Stimulated activated effector memory CD8-positive, alpha-beta T cell treated with anti-CD3 and anti-CD28 coated beads, Interleukin-12 subunit alpha, Interleukin-12 subunit beta, amount 100 ng/mL, for 72 hours (primary cell): ENCODE measurements at regions not wholly inside any gene's neighbourhood (a gene's known extent, or its start where the extent isn't known, plus 50 kb on each side); places are given as distances from the start of the nearest gene placed in this dataset.
A peak's percentile ranks its signal among the peaks of the same experiment; 100 is the strongest.

ENCODE experiments used
- ATAC-seq: fragments of 150-1000 bp; cut with Tn5 transposase; 2 replicates; pipeline ENCODE4 v1.10.0; 2021
- DNase-seq, 2 donors: peaks; one replicate each; pipeline ENCODE4 v3.0.0; 2021 to 2022; ENCODE audit warnings: low spot score in 2 of 2
- H3K27ac Mint-ChIP-seq: one replicate; pipeline ENCODE4 v1.8.0; 2022; ENCODE audit warnings: mild to moderate bottlenecking, mixed read lengths
- H3K36me3 Mint-ChIP-seq: one replicate; pipeline ENCODE4 v1.8.0; 2022; ENCODE audit warnings: mild to moderate bottlenecking, mixed read lengths
- H3K4me1 Mint-ChIP-seq: one replicate; pipeline ENCODE4 v1.8.0; 2022; ENCODE audit warnings: mixed read lengths
- H3K4me3 Mint-ChIP-seq: one replicate; pipeline ENCODE4 v1.8.0; 2022; ENCODE audit warnings: mild to moderate bottlenecking, mixed read lengths
- H3K9me3 Mint-ChIP-seq: one replicate; pipeline ENCODE4 v1.8.0; 2022; ENCODE audit warnings: mixed read lengths

DNA sequence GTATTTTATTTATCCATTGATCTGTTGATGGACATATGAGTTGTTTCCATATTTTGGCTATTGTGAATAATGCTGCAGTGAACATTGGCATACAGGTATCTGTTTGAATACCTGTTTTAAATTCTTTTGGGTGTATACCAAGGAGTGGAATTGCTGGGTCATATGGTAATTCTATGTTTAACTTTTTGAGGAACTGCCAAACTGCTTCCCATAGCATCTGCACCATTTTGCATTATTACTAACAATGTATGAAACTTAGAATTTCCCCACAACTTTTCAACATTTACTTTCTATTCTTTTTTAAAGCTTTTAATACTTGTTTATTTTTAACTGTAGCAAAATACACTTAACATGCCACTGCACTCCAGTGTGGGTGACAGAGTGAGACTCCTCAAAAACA lies 57.0 kb upstream of the MSN start:
- H3K27ac Mint-ChIP-seq = peak overlapping the region; percentile 74
- peaks cover under 1% of the 10 kb centered on the region for H3K36me3 Mint-ChIP-seq
- peak overlapping the region; percentile 11 for H3K4me3 Mint-ChIP-seq
- H3K9me3 Mint-ChIP-seq = no peaks in the 10 kb centered on the region
- H3K4me1 Mint-ChIP-seq = peaks cover 30% of the 10 kb centered on the region
- DNase-seq = no peak
- no peak for ATAC-seq

DNA sequence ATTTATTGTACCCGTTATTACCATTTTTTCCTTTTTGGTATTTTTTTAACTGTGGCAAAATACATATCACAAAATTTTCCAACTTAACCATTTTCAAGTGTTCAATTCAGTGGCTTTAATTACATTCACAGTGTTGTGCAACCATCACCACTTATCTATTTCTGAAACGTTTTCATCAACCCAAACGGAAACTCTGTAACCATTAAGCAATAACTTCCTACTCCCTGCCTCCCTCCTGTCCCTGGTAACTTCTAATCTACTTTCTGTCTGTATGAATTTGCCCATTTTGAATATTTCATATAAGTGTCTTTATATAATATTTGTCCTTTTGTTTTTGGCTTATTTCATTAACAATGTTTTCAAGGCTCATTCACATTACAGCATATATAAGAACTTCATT lies 57.4 kb upstream of the MSN start:
- Mint-ChIP-seq H3K27ac (peak overlapping the region; percentile 74), H3K4me3 (peak overlapping the region; percentile 11), H3K4me1 (peaks cover 34% of the 10 kb centered on the region), H3K36me3 (peaks cover 5% of the 10 kb centered on the region), H3K9me3 (peaks cover 2% of the 10 kb centered on the region)
- DNase-seq = no peak
- ATAC-seq = no peak

DNA sequence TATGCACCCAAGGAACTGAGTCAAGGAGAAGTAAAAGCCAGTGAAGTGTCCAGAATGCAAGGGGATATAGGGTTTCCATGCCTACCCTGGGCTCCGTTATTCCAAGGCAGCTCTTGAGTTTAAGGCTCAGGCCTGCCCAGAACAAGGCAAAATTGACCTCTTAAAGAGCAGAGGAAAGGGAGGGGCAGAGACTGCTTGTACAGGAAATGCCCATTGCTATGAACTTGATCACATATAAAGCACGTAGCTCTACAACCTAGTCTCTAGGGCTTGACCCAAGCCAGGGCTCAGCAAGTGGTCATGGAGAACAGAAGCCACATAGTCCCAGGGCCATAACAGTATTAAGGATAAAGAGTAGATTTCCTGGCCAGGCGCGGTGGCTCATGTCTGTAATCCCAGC lies 58.2 kb upstream of the MSN start:
- H3K9me3 Mint-ChIP-seq = peaks cover 2% of the 10 kb centered on the region
- ATAC-seq = no peak
- H3K4me3 Mint-ChIP-seq = peak overlapping the region; percentile 11
- H3K27ac Mint-ChIP-seq = peak overlapping the region; percentile 74
- no peak for DNase-seq
- H3K36me3 Mint-ChIP-seq = peaks cover 6% of the 10 kb centered on the region
- peaks cover 42% of the 10 kb centered on the region for H3K4me1 Mint-ChIP-seq

DNA sequence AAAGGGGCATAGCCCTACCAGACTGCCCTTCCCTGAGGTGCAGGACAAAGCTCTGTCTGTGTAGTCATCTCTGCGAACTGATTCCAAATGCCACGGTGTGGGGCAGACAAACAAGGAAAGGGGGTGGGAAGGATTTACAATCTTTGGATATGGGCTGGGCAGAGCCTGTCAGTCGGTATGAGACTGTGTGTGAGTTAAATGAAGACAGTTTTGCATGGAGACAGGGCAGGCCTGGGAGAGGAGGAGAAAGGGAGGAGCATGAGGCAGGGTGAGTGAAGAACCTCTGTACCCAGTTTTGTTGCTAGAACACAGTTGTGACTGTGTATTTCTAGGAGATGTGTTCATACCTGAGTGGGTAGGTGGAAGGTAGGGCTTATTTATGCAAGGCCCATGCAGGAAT lies 59.4 kb upstream of the MSN start:
- no peak for ATAC-seq
- H3K36me3 Mint-ChIP-seq = peaks cover 6% of the 10 kb centered on the region
- H3K9me3 Mint-ChIP-seq = peaks cover 2% of the 10 kb centered on the region
- H3K4me1 Mint-ChIP-seq = peaks cover 48% of the 10 kb centered on the region
- peak overlapping the region; percentile 86 for H3K27ac Mint-ChIP-seq
- H3K4me3 Mint-ChIP-seq = peak overlapping the region; percentile 47
- no peak for DNase-seq

DNA sequence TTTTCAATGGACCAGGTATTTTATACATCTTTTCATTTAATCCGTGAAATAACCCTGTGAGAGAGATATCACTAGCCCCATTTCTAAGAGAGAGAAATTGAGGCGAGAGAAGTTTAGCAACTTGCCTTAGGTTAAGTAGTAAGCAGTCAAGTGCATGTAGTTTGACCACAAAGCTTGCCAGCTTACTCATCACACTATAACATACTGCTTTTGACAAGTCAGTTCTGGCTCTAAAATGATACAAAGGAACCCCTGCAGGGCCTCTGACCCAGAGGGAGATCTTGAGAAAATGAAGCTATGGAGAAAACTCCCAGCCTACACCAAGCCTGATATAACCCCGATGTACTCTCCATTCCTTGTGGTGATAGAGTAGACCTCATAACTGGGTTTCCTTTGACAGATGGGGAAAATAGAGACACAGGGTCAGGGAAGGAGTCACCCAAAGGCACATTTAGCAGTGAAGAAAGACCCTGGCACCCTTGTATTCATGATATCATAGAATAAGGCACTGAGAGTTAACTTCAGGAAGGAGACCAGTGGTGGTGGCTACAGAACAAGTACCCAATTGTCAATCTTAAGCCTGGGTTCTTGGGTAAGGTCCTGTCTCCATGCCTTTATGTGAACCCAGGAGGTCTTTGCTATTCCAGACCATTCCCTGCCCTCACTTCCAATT lies 60.2 kb upstream of the MSN start:
- peaks cover 6% of the 10 kb centered on the region for H3K36me3 Mint-ChIP-seq
- H3K9me3 Mint-ChIP-seq = peaks cover 2% of the 10 kb centered on the region
- ATAC-seq (peak; percentile 100), DNase-seq (no peak)
- H3K4me1 Mint-ChIP-seq = peaks cover 52% of the 10 kb centered on the region
- H3K27ac Mint-ChIP-seq = peak overlapping the region; percentile 86
- peak overlapping the region; percentile 47 for H3K4me3 Mint-ChIP-seq

DNA sequence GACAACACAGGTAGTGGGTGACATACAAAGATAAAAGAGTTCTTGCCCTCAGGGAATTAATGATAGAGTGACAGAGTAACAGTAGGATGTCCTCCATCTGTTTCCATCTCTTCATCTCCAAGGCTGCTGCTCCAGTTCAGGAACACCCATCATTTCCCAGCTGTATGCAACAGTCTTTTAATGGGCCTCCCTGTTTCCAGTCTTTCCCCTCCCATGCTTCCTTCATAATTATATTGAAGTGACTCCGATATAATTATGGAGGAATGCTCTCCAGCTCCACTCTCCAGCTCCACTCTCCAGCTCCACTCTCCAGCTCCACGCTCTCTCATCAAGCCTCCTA lies 65.3 kb upstream of the MSN start:
- H3K4me1 Mint-ChIP-seq = peaks cover 69% of the 10 kb centered on the region
- H3K4me3 Mint-ChIP-seq = peak overlapping the region; percentile 49
- peaks cover 6% of the 10 kb centered on the region for H3K36me3 Mint-ChIP-seq
- peak overlapping the region; percentile 94 for H3K27ac Mint-ChIP-seq
- DNase-seq (peak in 1 of 2 donors; percentile 12), ATAC-seq (no peak)
- peaks cover 2% of the 10 kb centered on the region for H3K9me3 Mint-ChIP-seq

DNA sequence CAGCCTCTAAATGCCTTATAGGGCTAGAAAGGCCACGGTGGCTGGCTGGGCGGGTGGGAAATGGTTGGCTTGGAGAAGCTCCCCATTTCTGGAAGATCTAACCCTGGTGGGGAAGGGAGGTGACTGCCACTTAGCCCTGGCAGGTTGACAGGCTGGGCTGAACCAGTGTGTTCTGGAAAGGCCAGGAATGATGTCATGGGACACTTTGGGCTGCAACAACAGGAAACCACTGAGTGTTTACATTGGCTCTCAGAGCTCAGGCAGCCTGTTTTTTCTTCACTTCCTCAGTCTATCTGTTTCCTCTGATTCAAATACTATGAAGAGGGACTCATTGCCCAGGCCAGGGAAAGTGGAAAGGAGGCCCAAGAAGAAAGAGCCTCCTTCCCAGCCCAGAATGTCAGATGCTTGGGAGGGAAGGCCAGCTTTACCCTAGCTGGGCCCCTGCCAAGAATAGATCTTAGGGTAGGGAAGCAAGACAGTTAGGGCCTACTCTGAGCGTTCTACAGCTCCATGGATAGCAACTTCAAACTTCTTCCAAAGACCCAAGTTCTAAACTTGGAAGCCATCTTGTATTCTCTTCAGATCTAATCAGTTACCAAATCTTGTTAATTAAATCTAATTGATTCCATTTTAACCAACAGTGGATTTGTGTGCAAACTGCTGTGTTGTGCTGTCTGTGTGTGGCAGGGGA lies 65.8 kb upstream of the MSN start:
- ATAC-seq (peak; percentile 78), DNase-seq (peak in 1 of 2 donors; percentile 60)
- Mint-ChIP-seq H3K4me3 (peak overlapping the region; percentile 49), H3K27ac (peak overlapping the region; percentile 94), H3K9me3 (peaks cover 2% of the 10 kb centered on the region), H3K4me1 (peaks cover 67% of the 10 kb centered on the region), H3K36me3 (peaks cover 6% of the 10 kb centered on the region)

DNA sequence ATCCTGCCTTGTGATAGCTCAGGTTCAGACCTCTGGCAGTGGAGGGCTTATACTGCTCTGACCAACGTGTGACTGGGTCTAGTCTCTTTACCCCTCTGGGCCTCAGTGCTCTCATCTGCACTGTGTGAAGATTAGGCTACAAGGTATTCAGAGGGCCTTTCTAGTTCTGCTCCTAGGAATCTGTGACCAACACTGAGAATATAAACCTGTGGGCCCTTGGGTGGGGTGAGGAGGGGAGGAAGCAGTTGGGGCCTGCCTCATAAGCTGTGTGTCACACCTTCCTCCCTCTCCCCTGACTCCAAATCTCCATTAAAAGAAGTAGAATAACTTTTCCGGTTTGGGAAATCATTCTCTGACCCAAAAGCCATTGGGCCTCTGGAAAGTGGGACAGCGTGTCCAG lies 66.3 kb upstream of the MSN start:
- Mint-ChIP-seq H3K4me1 (peaks cover 67% of the 10 kb centered on the region), H3K4me3 (peak overlapping the region; percentile 49), H3K9me3 (peaks cover 2% of the 10 kb centered on the region), H3K36me3 (peaks cover 6% of the 10 kb centered on the region), H3K27ac (peak overlapping the region; percentile 94)
- ATAC-seq (peak; percentile 76), DNase-seq (no peak)

DNA sequence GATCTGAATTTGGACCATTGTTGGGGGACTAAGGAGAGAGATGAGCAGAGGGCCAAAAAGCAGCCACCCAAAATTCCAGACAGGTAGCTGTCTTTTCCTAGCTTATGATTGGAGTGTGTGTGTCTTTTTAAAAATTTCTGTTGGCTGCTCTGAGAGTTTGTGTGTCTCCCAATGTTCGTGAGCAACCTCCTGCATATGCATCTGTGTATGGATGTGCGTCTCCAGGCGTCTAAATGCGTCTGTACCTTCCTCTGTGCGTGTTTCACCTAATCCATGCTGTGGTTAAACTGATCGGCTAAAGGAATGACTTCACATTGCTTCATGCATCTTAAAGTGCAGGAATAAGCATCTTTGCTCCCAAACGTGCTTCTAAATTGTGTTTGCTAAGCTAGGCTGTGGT lies 65.5 kb upstream of the LAS1L start:
- Mint-ChIP-seq H3K9me3 (no peaks in the 10 kb centered on the region), H3K27ac (peak overlapping the region; percentile 94), H3K36me3 (peaks cover 1% of the 10 kb centered on the region), H3K4me3 (peak overlapping the region; percentile 74), H3K4me1 (peaks cover 64% of the 10 kb centered on the region)
- ATAC-seq (no peak), DNase-seq (peak in 1 of 2 donors; percentile 7)

DNA sequence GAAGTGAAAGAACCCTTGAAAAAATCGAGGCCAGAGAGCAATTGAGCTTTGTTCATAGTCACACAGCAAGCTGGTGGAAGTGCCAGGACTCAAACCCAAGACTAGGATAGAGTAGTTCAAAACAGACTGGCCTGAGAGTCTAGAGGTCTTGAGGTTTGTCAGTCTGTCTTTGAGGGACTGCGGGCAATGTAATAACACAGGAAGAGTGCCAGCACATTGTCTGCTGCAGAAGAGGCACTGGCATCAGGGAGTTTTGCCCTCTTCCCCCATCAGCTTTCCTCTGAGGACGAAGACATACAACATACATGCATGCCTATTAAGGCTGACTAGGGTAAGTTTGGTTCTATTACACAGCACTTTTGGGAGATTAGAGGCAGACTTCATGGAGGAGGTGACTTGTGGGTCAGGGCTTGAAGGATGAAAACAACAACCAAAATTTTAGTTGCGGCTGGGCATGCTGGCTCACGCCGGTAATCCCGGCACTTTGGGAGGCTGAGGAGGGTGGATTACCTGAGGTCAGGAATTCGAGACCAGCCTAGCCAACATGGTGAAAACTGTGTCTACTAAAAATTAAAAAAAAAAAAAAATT lies 64.1 kb upstream of the LAS1L start:
- ATAC-seq = no peak

DNA sequence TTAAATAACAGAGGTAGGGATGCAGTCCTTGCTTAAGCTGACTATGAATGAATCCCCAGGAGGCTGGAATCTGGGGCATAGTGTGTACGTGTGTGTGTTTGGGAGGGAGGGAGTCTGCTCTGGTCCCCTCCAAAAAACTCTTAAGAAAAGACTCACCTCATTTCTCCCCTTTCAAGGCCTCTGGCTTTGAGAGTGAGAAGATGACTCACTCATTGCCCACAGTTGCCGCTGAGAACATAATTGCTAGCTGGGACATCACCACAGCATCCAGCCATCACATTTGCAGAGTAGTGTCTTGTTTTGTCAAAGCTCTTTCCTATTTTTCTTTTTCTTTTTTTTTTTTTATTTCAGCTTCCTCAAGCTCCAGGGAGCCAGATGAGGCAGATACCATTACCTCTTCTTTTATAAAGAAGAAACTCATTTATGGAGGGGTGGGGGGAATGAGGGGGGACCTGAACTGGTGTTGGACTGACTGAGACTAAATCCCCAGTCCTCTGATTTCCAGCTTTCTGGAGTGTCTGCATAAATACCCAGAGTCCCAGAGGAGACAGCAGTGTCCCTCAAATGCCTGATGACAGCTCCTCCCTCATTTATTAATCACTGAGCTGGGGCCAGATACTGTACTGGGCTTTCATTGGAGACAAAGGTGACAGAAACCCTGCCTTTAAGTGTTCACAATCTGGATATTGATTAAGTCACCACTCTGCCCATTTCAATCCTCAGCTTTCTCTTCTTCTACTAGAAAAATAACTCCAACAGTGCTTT lies 61.9 kb upstream of the LAS1L start:
- no peaks in the 10 kb centered on the region for H3K36me3 Mint-ChIP-seq
- peak; percentile 76 for ATAC-seq
- peak overlapping the region; percentile 74 for H3K4me3 Mint-ChIP-seq
- peaks cover 50% of the 10 kb centered on the region for H3K4me1 Mint-ChIP-seq
- H3K27ac Mint-ChIP-seq = peak overlapping the region; percentile 94
- H3K9me3 Mint-ChIP-seq = no peaks in the 10 kb centered on the region
- peak in 1 of 2 donors; percentile 56 for DNase-seq

More for the DNA sequence above, 64.1 kb upstream of the LAS1L start:
- H3K36me3 Mint-ChIP-seq = no peaks in the 10 kb centered on the region
- H3K4me1 Mint-ChIP-seq = peaks cover 60% of the 10 kb centered on the region
- H3K27ac Mint-ChIP-seq = peak overlapping the region; percentile 94
- peak overlapping the region; percentile 74 for H3K4me3 Mint-ChIP-seq
- H3K9me3 Mint-ChIP-seq = no peaks in the 10 kb centered on the region
- DNase-seq = peak in 1 of 2 donors; percentile 47

DNA sequence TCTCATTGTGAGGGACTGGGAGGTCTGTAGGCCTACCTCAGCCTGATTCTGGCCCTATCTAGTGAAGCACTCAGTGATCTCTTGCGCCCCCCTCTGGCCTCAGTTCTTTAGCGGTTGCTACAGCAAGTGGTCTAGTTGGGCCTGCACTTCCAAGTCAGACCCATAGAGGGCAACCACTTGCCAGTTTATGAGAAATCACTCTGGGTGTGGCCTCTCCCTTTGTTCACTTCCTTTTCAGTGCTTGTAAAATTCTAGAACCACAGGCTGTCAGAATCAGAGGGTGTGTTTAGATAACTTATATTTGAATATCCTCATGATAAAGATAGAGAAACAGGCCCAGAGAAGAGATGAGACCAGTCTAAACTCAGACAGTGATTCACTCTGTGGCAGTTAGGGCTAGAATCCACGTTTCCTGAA lies 60.9 kb upstream of the LAS1L start:
- DNase-seq = peak; percentile 83 to 94
- no peaks in the 10 kb centered on the region for H3K9me3 Mint-ChIP-seq
- peak; percentile 91 for ATAC-seq
- peak overlapping the region; percentile 94 for H3K27ac Mint-ChIP-seq
- peak overlapping the region; percentile 74 for H3K4me3 Mint-ChIP-seq
- peaks cover 43% of the 10 kb centered on the region for H3K4me1 Mint-ChIP-seq
- H3K36me3 Mint-ChIP-seq = no peaks in the 10 kb centered on the region

DNA sequence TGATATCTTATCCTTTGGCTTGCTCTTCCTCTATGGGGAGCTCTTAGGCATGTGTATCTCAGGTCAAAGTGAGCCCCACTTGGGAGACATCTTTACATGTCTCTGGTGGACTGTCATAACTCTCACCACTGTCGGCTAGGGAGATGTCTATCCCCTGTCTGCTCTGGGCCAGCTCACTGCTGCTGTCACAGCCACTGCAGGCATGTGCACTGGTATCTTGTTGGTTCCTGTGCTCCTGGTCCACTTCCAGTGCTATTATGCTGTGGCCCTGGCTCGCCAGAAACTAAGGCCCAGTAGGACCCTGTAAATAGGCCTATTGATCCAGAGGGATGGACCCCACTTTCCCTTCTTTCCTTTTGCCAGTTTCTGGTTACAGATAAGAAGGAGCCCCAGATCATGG lies 56.6 kb upstream of the LAS1L start:
- no peaks in the 10 kb centered on the region for H3K9me3 Mint-ChIP-seq
- peaks cover 17% of the 10 kb centered on the region for H3K4me1 Mint-ChIP-seq
- no peak overlapping the region for H3K27ac Mint-ChIP-seq
- H3K36me3 Mint-ChIP-seq = no peaks in the 10 kb centered on the region
- DNase-seq (no peak), ATAC-seq (no peak)
- no peak overlapping the region for H3K4me3 Mint-ChIP-seq

DNA sequence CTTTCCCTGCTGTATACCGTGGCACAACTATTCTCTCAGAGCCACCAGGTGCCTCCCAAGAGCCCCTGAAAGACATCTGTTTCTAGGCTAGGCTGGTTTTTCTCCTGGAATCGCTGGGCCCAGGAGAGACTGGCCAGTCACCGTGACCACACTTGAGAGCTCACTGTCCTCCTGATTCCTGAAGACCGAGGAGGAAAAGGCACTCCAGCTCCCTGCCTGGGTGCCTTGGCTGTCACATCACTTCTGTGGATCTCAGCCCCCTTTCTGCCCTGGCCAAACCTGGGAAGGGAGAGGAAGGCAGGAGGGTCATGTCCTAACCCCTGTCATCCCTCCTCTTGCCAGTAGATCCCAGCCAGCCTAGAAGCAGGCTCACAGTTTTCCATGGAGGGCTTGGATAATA lies 54.7 kb upstream of the LAS1L start:
- no peaks in the 10 kb centered on the region for H3K36me3 Mint-ChIP-seq
- DNase-seq = no peak
- peaks cover 8% of the 10 kb centered on the region for H3K4me1 Mint-ChIP-seq
- no peak overlapping the region for H3K27ac Mint-ChIP-seq
- H3K9me3 Mint-ChIP-seq = no peaks in the 10 kb centered on the region
- no peak overlapping the region for H3K4me3 Mint-ChIP-seq
- ATAC-seq = no peak

DNA sequence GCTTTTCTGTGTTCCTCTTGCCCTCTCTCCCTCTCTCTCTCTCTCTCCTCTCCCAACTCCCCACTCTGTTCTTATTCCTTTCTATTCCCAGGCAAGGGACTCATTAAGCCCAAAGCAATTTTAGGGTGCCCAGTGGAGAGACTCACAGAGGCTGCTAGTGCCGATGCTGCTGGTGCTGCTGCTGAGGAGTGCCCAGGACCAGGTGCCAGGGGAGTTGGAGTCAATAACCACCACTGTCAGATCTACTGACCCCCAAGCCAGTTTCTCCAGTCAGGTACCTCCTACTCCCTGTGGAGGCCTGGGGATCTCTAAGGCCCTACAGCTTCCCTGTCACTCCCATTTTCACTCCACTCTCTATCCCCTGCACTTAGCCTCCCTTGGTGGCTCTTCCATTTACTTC lies 54.2 kb upstream of the LAS1L start:
- Mint-ChIP-seq H3K27ac (no peak overlapping the region), H3K4me1 (peaks cover 3% of the 10 kb centered on the region), H3K9me3 (no peaks in the 10 kb centered on the region), H3K36me3 (no peaks in the 10 kb centered on the region), H3K4me3 (no peak overlapping the region)
- ATAC-seq = no peak
- no peak for DNase-seq
